Neuronal stem cell (in vitro differentiated cells): ENCODE measurements at regions not wholly inside any gene's neighbourhood (a gene's known extent, or its start where the extent isn't known, plus 50 kb on each side); places are given as distances from the start of the nearest gene placed in this dataset.

Experiments used
- DNase-seq: peaks from one replicate; pipeline ENCODE4 v3.0.0-alpha.2; 2013; ENCODE audit warnings: low spot score
- H2AFZ ChIP-seq: one replicate; pipeline ENCODE4 v1.6.1; 2013; ENCODE audit warnings: mild to moderate bottlenecking, low read length, inconsistent platforms
- H2AK5ac ChIP-seq: 2 replicates; pipeline ENCODE4 v1.6.1; 2013; ENCODE audit warnings: low read depth, mild to moderate bottlenecking, inconsistent platforms, low read length, moderate library complexity, mixed read lengths
- H2BK120ac ChIP-seq: 2 replicates; pipeline ENCODE4 v1.6.1; 2013; ENCODE audit warnings: low read depth, mild to moderate bottlenecking, inconsistent platforms, low read length, moderate library complexity, mixed read lengths
- H2BK12ac ChIP-seq: one replicate; pipeline ENCODE4 v1.6.1; 2013; ENCODE audit warnings: low read length, inconsistent platforms
- H2BK15ac ChIP-seq: 2 replicates; pipeline ENCODE4 v1.6.1; 2013; ENCODE audit warnings: mild to moderate bottlenecking, low read length, inconsistent platforms, mixed read lengths
- H2BK5ac ChIP-seq: one replicate; pipeline ENCODE4 v1.6.1; 2013; ENCODE audit warnings: inconsistent platforms, mild to moderate bottlenecking, low read length, moderate library complexity
- H3K14ac ChIP-seq: one replicate; pipeline ENCODE4 v1.6.1; 2013; ENCODE audit warnings: low read length, inconsistent platforms
- H3K18ac ChIP-seq: 2 replicates; pipeline ENCODE4 v1.6.1; 2013; ENCODE audit warnings: low read length, inconsistent platforms
- H3K23ac ChIP-seq: 2 replicates; pipeline ENCODE4 v1.6.1; 2013; ENCODE audit warnings: low read depth, mild to moderate bottlenecking, mixed read lengths, low read length, inconsistent platforms; ENCODE audit not compliant: poor library complexity
- H3K27ac ChIP-seq: replicated peaks from 3 replicates; pipeline ENCODE4 v1.5.1; 2013; ENCODE audit warnings: low read length, inconsistent platforms
- H3K27me3 ChIP-seq, 3 experiments: 2 replicates each; pipeline ENCODE4 v1.6.1; 2013; ENCODE audit warnings: low read length in 3 of 3, mild to moderate bottlenecking in 2 of 3, inconsistent platforms in 1 of 3, low read depth in 1 of 3, mixed read lengths in 1 of 3, moderate library complexity in 1 of 3; ENCODE audit not compliant: control insufficient read depth in 3 of 3, insufficient read depth in 3 of 3
- H3K36me3 ChIP-seq, 2 donors: replicated peaks in 1 of 2; 2 replicates each; pipeline ENCODE4 v1.6.1; 2013; ENCODE audit warnings: low read length in 2 of 2; ENCODE audit not compliant: control insufficient read depth in 2 of 2, insufficient read depth in 2 of 2
- H3K4ac ChIP-seq: 2 replicates; pipeline ENCODE4 v1.6.1; 2013; ENCODE audit warnings: inconsistent platforms, mild to moderate bottlenecking, low read length, moderate library complexity
- H3K4me1 ChIP-seq, 2 donors: 1 replicate in 1 of 2; 2 replicates in 1 of 2; pipeline ENCODE4 v1.6.1; 2013; ENCODE audit warnings: low read length in 2 of 2, low read depth in 1 of 2; ENCODE audit not compliant: control insufficient read depth in 2 of 2, insufficient read depth in 1 of 2
- H3K4me2 ChIP-seq: one replicate; pipeline ENCODE4 v1.6.1; 2013; ENCODE audit warnings: mild to moderate bottlenecking, low read length, inconsistent platforms; ENCODE audit not compliant: insufficient read depth, poor library complexity, severe bottlenecking
- H3K4me3 ChIP-seq, 2 donors: 2 replicates each; pipeline ENCODE4 v1.5.1; 2013; ENCODE audit warnings: low read length in 2 of 2, mild to moderate bottlenecking in 2 of 2, inconsistent platforms in 1 of 2, moderate library complexity in 1 of 2
- H3K79me1 ChIP-seq: one replicate; pipeline ENCODE4 v1.6.1; 2013; ENCODE audit warnings: low read depth, mild to moderate bottlenecking, inconsistent platforms, low read length, moderate library complexity
- H3K9ac ChIP-seq: one replicate; pipeline ENCODE4 v1.6.1; 2013; ENCODE audit warnings: mild to moderate bottlenecking, low read depth, low read length, inconsistent platforms; ENCODE audit not compliant: poor library complexity
- H3K9me3 ChIP-seq, 2 donors: replicated peaks in 1 of 2; 2 replicates each; pipeline versions ENCODE3 to v1.6.1; 2013; ENCODE audit warnings: low read length in 2 of 2, mild to moderate bottlenecking in 2 of 2, inconsistent platforms in 1 of 2, low read depth in 1 of 2, mixed read lengths in 1 of 2, moderate library complexity in 1 of 2; ENCODE audit not compliant: control insufficient read depth in 2 of 2, insufficient read depth in 1 of 2
- H4K8ac ChIP-seq: one replicate; pipeline ENCODE4 v1.6.1; 2013; ENCODE audit warnings: low read depth, mild to moderate bottlenecking, inconsistent platforms, low read length, moderate library complexity
- H4K91ac ChIP-seq: one replicate; pipeline ENCODE4 v1.6.1; 2013; ENCODE audit warnings: low read length, low read depth, mild to moderate bottlenecking, inconsistent platforms; ENCODE audit not compliant: poor library complexity
- WGBS, 2 donors: extraction: QIAGEN DNeasy Blood & Tissue Kit; methylation state at CpG; one replicate each; pipeline ENCODE4 v1.1.7; 2013; ENCODE audit warnings: missing lambda C conversion rate in 2 of 2, mixed read lengths in 1 of 2; ENCODE audit not compliant: insufficient read length in 2 of 2, insufficient replicate concordance in 1 of 2; ENCODE audit errors: extremely low coverage in 2 of 2; 5-methylcytosine and 5-hydroxymethylcytosine counted together

GRCh38 chr1:34511802-34512201 is 243.0 kb upstream of the GJB5 start:
- H3K4ac ChIP-seq: no peak overlapping the region
- H2BK120ac ChIP-seq: no peak overlapping the region
- no peaks in the 10 kb centered on the region for H3K36me3 ChIP-seq
- no peak overlapping the region for H3K27ac ChIP-seq
- no peak overlapping the region for H3K9ac ChIP-seq
- no peak overlapping the region for H2BK12ac ChIP-seq
- no peak overlapping the region for H4K8ac ChIP-seq
- peaks cover 2 to 4% of the 10 kb centered on the region in 2 donors for H3K9me3 ChIP-seq
- H2BK15ac ChIP-seq: no peak overlapping the region
- no peak overlapping the region for H3K23ac ChIP-seq
- H4K91ac ChIP-seq: no peak overlapping the region
- H3K18ac ChIP-seq: no peak overlapping the region
- no peaks in the 10 kb centered on the region for H3K79me1 ChIP-seq
- H3K4me1 ChIP-seq: no peaks in the 10 kb centered on the region
- no peak overlapping the region for H2AFZ ChIP-seq
- H3K4me2 ChIP-seq: no peak overlapping the region
- H2AK5ac ChIP-seq: no peak overlapping the region
- no peaks in the 10 kb centered on the region for H3K27me3 ChIP-seq
- no peak overlapping the region for H2BK5ac ChIP-seq
- H3K14ac ChIP-seq: no peak overlapping the region
- DNase-seq: no peak
- H3K4me3 ChIP-seq: no peak overlapping the region

DNA sequence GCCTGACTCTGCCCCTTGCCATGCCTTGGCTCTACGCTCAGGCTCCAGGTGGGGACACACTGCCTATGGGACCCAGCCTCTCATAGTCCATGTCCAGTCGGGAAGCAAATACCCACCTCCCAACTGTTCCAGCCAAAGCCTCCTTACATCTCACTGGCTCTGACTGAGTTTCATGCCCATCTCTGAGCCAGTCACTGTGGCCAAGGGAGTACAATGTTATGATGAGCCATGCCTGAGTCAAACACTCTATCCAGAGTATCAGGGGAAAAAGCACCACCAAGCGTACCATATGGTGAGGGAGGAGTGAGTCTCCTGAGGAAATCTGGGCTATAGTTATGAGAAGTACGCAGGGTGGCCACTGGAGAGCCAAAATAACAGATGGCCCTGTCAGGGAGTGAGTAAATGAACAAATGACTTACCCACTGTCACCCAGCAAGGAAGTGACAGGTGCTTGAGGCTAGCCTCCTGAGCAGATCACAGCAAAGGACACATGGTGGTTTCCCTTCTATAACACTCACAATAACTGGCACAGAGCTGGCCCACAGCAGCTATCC is 236.6 kb upstream of the GJB5 start:
- H3K79me1 ChIP-seq: no peaks in the 10 kb centered on the region
- H3K14ac ChIP-seq: no peak overlapping the region
- H3K4me2 ChIP-seq: no peak overlapping the region
- DNase-seq: no peak
- H2BK15ac ChIP-seq: no peak overlapping the region
- H4K8ac ChIP-seq: no peak overlapping the region
- no peaks in the 10 kb centered on the region for H3K36me3 ChIP-seq
- H2BK5ac ChIP-seq: no peak overlapping the region
- no peaks in the 10 kb centered on the region for H3K9me3 ChIP-seq
- no peak overlapping the region for H3K9ac ChIP-seq
- no peak overlapping the region for H4K91ac ChIP-seq
- no peak overlapping the region for H3K18ac ChIP-seq
- H3K4me3 ChIP-seq: no peak overlapping the region
- WGBS, 2 donors: no CpG with 5 or more reads among the region's 4 CpGs
- H3K27ac ChIP-seq: no peak overlapping the region
- no peak overlapping the region for H2AFZ ChIP-seq
- no peak overlapping the region for H3K23ac ChIP-seq
- H3K27me3 ChIP-seq: no peaks in the 10 kb centered on the region
- no peak overlapping the region for H2BK12ac ChIP-seq
- H2AK5ac ChIP-seq: no peak overlapping the region
- H3K4ac ChIP-seq: no peak overlapping the region
- H2BK120ac ChIP-seq: no peak overlapping the region
- no peaks in the 10 kb centered on the region for H3K4me1 ChIP-seq

GRCh38 chr1:34520111-34520510 is 234.7 kb upstream of the GJB5 start:
- no CpG with 5 or more reads among the region's 4 CpGs for WGBS, 2 donors
- no peak overlapping the region for H2BK120ac ChIP-seq

DNA sequence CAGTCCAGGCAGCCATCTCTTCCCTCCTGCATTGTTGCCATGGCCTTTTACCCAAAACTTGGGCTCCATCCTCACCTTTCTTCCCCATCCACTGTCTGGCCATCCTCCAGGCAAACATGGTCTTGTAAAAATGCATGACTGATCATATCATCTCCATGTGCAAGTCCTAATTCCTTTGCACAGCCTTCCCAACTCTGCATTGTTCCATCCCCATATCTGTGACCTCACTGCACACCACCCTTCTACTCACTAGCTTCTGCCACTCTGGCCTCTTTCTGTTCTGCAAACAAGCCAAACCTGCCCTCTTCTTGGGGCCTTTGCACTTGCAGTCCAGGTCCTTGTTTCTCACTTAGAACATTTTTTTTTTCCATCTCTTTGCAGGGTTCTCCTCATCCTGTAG is 230.1 kb upstream of the GJB5 start:
- no peak overlapping the region for H2BK5ac ChIP-seq
- no peak overlapping the region for H3K23ac ChIP-seq
- H2BK15ac ChIP-seq: no peak overlapping the region
- H3K4ac ChIP-seq: no peak overlapping the region
- H2AFZ ChIP-seq: no peak overlapping the region
- no peak overlapping the region for H2BK120ac ChIP-seq
- peaks cover 0 to 1% of the 10 kb centered on the region in 2 donors for H3K4me1 ChIP-seq
- H3K18ac ChIP-seq: no peak overlapping the region
- H3K27me3 ChIP-seq: no peaks in the 10 kb centered on the region
- H3K9me3 ChIP-seq: no peaks in the 10 kb centered on the region
- H2AK5ac ChIP-seq: no peak overlapping the region
- H3K36me3 ChIP-seq: no peaks in the 10 kb centered on the region
- H3K9ac ChIP-seq: no peak overlapping the region
- no peak overlapping the region for H4K8ac ChIP-seq
- H3K14ac ChIP-seq: no peak overlapping the region
- DNase-seq: no peak
- H3K27ac ChIP-seq: no peak overlapping the region
- no peaks in the 10 kb centered on the region for H3K79me1 ChIP-seq
- no peak overlapping the region for H3K4me3 ChIP-seq
- no peak overlapping the region for H4K91ac ChIP-seq
- no peak overlapping the region for H2BK12ac ChIP-seq
- H3K4me2 ChIP-seq: no peak overlapping the region

More at GRCh38 chr1:34520111-34520510, 234.7 kb upstream of the GJB5 start:
- Histone ChIP-seq H3K36me3 (no peaks in the 10 kb centered on the region), H2BK15ac (no peak overlapping the region), H3K4ac (no peak overlapping the region), H3K4me3 (no peak overlapping the region), H3K23ac (no peak overlapping the region), H3K9ac (no peak overlapping the region), H3K79me1 (no peaks in the 10 kb centered on the region), H2BK5ac (no peak overlapping the region), H3K14ac (no peak overlapping the region), H4K91ac (no peak overlapping the region), H3K27ac (no peak overlapping the region), H2BK12ac (no peak overlapping the region), H4K8ac (no peak overlapping the region), H3K27me3 (no peaks in the 10 kb centered on the region), H3K4me1 (no peaks in the 10 kb centered on the region), H3K18ac (no peak overlapping the region), H3K9me3 (no peaks in the 10 kb centered on the region), H2AFZ (no peak overlapping the region), H3K4me2 (no peak overlapping the region), H2AK5ac (no peak overlapping the region)
- DNase-seq: no peak
